OCI-LY1 (cell line): ENCODE measurements at regions not wholly inside any gene's neighbourhood (a gene's known extent, or its start where the extent isn't known, plus 50 kb on each side); places are given as distances from the start of the nearest gene placed in this dataset.

Source experiments
- EZH2 ChIP-seq: fragments of 200-600 bp; sonication (generic), shearing (Covaris generic); IDR thresholded peaks from 2 replicates; pipeline ENCODE4 v1.8.0; 2017; ENCODE audit warnings: borderline replicate concordance, mixed run types, mild to moderate bottlenecking, antibody characterized with exemption, low read length, moderate library complexity, mixed read lengths
- TF ChIP-seq, protein P1 (sequence below): fragments of 200-600 bp; sonication (generic), shearing (Covaris generic); IDR thresholded peaks from 2 replicates; pipeline ENCODE4 v1.5.1; 2017; ENCODE audit warnings: mild to moderate bottlenecking, antibody characterized with exemption, low read length, moderate library complexity, mixed read lengths

DNA sequence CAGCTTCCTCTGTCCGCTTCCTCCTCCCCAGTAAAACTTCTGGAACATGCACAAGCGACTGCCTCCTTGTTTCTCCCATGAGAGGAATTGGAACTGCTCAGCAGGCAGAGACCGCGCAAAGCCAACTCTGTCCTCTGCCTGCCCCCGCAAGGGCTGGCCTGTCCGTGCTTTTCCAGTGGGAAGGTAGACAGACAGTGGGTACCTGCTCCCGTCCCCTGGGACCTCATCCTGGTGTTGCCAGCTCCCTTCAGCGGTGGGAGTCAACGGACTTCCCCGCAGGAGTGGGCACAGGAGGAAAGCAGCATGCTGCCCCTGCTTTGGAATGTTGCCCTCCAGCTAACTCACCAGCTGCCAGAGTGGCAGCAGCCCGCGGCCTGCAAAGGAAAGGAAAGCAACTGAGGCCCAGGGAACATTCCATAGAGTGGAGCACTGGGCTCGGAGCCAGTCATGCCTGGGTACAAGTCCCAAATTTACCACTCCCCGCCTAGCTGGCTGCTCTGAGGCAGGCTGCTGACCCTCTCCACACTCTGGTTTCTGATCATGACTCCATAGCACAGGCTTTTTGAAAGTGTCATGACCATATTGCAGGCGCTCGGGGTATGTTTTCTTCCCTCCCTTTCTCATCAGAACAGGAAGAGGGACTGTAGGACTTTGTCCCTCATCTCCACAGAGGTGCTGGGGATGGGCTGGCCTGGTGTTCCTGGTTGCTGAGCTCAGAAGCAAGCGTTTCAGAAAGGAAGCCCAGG is 89.2 kb upstream of the CLMN start:
- TF ChIP-seq, protein P1, sequence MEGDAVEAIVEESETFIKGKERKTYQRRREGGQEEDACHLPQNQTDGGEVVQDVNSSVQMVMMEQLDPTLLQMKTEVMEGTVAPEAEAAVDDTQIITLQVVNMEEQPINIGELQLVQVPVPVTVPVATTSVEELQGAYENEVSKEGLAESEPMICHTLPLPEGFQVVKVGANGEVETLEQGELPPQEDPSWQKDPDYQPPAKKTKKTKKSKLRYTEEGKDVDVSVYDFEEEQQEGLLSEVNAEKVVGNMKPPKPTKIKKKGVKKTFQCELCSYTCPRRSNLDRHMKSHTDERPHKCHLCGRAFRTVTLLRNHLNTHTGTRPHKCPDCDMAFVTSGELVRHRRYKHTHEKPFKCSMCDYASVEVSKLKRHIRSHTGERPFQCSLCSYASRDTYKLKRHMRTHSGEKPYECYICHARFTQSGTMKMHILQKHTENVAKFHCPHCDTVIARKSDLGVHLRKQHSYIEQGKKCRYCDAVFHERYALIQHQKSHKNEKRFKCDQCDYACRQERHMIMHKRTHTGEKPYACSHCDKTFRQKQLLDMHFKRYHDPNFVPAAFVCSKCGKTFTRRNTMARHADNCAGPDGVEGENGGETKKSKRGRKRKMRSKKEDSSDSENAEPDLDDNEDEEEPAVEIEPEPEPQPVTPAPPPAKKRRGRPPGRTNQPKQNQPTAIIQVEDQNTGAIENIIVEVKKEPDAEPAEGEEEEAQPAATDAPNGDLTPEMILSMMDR, result no peak
- TF ChIP-seq EZH2, result no peak
